Activated CD4-positive, alpha-beta T cell treated with anti-CD3 and anti-CD28 coated beads, Interleukin-2, amount 50 U/mL, for 4 hours (primary cell): ENCODE measurements at regions not wholly inside any gene's neighbourhood (a gene's known extent, or its start where the extent isn't known, plus 50 kb on each side); places are given as distances from the start of the nearest gene placed in this dataset.
"Not testable (repeated sequence)": the region's sequence is repeated elsewhere in the genome, so short reads cannot be mapped to it uniquely, and the experiment has no call there.

Experiments
- DNase-seq, 2 experiments: peaks; one replicate each; pipeline ENCODE4 v3.0.0-alpha.2; 2020

- no peak for DNase-seq
These were observed 51.2 kb upstream of the PRR5 start for GRCh38 chr22:44650806-44651205.

- no peak for DNase-seq
These were observed 53.0 kb upstream of the PRR5 start for GRCh38 chr22:44648821-44649565.

DNA sequence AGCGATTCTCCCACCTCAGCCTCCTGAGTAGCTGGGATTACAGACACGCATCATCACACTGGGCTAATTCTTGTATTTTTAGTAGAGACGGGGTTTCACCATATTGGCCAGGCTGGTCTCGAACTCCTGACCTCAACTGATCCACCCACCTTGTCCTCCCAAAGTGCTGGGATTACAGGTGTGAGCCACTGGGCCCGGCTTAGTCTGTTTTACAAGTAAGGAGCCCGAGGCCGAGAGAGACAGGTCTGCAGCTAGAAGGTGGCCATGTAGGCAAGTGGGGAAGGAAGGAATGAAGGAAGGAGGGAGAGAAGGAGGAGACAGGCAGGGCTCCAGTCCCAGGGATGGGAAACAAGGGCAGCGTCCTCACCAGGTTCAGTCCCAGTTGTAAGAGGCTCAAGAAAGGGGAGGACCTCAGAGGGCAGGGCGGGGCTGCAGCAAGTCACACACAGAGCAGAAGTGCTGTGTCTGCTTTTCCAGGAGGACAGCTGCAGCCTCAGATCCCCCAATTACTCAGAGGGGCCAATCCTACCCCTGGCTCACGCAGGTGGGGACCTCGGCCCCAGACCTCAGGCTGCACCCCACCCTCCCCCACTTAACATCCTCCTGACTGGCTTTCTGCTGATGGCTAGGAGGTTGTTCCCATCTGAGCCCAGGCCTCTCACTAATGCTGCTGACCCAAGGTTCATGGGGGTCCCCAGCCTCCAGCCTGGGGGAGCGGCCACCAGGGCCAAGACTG is 53.8 kb upstream of the PRR5 start:
- no peak for DNase-seq

DNA sequence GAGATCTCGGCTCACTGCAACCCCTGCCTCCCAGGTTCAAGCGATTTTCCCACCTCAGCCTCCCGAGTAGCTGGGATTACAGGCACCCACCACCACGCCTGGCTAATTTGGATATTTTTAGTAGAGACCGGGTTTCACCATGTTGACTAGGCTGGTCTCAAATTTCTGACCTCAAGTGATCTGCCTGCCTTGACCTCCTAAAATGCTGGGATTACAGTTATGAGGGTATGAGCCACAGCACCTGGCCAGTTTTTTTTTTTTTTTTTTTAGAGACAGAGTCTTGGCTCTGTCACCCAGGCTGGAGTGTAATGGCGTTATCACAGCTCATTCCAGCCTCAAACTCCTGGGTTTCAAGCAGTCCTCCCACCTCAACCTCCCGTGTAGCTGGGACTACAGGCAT is 54.9 kb upstream of the PRR5 start:
- DNase-seq: no peak

- no peak for DNase-seq
These were observed 55.3 kb upstream of the PRR5 start for GRCh38 chr22:44646668-44647067.

DNA sequence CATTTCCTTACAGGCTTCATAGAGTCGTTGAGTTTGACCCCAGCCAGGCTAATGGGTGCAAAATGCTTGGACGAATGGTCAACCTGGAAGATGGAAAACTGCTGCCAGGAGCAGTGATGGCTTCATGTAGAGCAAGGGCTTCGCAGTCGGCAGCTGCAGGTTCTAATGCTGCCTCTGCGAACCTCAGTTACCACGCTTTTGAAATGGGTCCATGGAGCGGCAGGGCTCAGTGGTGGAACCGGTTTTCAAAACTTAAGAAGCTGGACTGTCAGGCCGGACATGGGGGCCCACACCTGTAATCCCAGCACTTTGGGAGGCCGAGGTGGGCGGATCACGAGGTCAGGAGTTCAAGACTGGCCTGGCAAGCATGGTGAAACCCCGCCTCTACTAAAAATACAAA is 55.9 kb upstream of the PRR5 start:
- DNase-seq: no peak

DNA sequence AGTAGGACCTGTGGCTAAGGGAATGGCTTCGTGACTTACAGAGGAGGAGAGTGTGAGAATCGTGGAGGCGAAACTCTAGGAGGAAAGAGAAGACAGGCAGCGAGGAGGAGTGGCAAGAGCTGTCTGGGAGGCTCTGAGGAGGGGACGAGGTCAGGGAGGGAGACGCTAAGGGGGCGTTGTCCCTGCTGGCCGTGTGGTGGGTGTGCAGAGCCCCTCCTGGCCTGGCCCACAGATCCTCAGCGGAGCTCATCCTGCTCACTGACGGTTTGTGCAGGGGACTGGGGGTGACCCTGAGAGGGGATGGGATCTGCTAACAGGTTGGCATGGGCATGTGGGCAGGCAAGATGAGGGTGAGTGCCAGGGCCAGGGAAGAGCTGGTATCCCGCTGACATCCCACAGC is 56.5 kb upstream of the PRR5 start:
- no peak for DNase-seq

GRCh38 chr22:44645083-44645482 is 56.9 kb upstream of the PRR5 start:
- DNase-seq: no peak

- not testable (repeated sequence) for DNase-seq
These were observed 58.4 kb upstream of the PRR5 start for GRCh38 chr22:44643526-44644101.

GRCh38 chr22:44642096-44642644 is 59.8 kb upstream of the PRR5 start:
- no peak for DNase-seq

GRCh38 chr22:44640618-44641155 is 61.3 kb upstream of the PRR5 start:
- DNase-seq: no peak

- no peak for DNase-seq
These were observed 62.0 kb upstream of the PRR5 start for GRCh38 chr22:44639891-44640617.

DNA sequence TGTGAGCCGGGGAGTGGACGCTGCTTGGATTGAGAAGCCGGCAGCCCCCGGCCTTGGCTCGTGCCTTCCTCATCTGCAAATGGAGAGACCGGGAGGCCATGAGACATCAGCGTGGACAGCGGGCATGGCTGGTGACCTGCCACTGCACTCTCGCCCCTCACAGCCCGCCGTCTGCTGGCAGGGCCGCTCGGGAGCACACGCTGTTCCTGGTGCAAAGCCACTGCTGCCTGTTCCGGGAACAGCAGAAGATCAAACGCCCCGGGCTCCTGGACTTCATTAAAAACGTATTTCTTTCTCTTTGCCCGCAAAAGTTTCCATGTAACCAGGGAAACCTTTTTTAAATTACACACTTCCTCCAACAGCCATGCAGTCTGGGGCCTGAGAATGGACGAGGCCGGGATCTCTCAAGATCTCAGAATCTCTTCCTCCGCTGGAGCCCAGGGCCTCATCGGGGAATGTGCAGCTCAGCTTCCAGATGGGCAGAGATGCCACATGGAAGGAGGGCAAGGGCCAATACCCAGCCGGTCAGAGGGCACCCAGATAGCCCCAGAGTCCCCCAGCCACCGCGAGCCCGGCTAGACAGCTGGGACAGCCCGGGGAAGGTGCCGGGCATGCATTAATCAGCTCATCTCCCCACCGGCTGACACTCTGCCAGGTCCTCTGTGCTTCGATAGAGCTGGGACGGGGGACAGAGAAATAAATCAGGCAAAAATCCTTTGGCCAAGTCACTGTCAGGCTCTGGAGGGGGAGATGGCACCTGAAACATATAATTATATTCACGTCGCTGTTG is 62.8 kb upstream of the PRR5 start:
- DNase-seq: no peak

DNA sequence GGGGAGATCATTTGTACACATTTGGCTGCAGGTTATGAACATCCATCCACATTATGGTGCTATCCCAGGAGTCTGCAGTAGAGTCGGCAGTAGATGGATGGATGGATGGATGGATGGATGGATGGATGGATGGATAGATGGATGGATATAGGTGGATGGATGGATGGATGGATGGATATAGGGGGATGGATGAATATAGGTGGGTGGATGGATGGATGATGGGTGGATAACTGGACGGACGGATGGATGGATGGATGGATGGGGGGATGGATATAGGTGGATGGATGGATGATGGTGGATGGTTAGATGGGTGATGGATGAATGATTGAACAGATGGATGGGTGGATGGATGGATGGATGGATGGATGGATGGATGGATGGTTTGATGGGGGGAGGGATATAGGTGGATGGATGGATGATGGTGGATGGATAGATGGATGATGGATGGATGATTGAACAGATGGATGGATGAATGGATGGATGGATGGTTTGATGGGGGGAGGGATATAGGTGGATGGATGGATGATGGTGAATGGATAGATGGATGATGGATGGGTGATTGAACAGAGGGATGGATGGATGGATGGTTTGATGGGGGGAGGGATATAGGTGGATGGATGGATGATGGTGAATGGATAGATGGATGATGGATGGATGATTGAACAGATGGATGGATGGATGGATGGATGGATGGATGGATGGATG is 65.3 kb upstream of the PRR5 start:
- DNase-seq: not testable (repeated sequence)

DNA sequence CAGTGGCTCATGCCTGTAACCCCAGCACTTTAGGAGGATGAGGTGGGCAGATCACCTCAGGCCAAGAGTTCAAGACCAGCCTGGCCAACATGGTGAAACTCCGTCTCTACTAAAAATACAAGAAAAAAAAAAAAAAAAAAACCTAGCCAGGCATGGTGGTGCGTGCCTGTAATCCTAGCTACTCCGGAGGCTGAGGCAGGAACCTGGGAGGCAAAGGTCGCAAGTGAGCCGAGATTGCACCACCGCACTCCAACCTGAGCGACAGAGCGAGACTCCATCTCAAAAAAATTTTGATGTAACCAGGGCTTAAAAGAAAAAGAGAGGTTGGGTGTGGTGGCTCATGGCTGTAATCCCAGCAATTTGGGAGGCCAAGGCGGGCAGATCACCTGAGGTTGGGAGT is 66.4 kb upstream of the PRR5 start:
- not testable (repeated sequence) for DNase-seq

DNA sequence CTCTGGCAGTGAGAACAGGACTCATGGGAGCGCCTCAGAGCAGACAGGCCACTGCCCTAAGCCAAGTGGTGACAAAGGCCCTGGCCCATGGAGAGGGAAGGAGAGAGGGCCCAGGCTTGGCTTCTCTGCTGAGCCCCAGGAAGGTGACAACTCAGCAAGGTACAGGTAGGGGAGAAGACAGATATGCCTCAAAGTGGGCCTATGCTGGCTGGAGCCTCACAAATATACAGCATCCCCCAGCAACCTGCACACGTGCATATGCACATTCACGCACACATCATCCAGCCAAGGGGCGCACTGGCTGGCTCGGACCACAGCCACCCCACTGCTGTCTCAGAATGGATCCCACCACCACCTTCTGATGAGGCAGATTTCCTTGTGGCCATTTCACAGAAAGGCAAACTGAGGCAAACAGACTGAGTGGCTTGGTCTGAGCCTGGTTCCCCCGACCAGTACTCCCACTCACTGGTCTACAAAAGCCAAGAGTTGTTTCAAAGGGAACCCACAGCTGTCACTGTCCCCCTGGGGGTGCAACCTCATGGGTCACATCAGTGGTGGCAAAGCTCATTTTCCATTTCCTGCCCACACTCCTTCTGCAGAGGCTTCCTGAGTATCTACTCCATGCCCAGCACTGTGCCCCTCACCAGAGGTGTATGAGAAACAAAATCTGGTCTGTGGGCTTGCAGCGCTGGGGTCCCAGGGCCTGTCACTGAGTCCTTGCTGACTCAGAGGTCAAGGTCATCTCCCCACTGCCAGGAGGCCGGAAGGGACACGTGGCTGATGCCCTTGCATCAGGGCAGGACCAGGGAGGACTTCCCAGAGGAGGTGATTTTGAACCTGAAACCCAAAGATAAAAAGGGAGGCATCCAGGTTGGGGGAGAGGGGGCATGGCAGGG is 67.3 kb upstream of the PRR5 start:
- DNase-seq: no peak

- no peak for DNase-seq
These were observed 68.4 kb upstream of the PRR5 start for GRCh38 chr22:44633647-44634046.

- DNase-seq: no peak
These were observed 69.2 kb upstream of the PRR5 start for GRCh38 chr22:44632541-44633396.

- no peak for DNase-seq
These were observed 71.2 kb upstream of the PRR5 start for GRCh38 chr22:44630826-44631225.
